HEK293 (cell line): ENCODE measurements at regions not wholly inside any gene's neighbourhood (a gene's known extent, or its start where the extent isn't known, plus 50 kb on each side); places are given as distances from the start of the nearest gene placed in this dataset.

Experiments
- AEBP2 ChIP-seq: fragments of 450-650 bp; formaldehyde crosslinking; IDR thresholded peaks from 2 replicates; pipeline ENCODE4 v1.5.1; 2016; ENCODE audit warnings: missing biosample characterization, missing genetic modification characterization, borderline replicate concordance
- CTCF ChIP-seq: fragments of 450-650 bp; formaldehyde crosslinking; IDR thresholded peaks from 2 replicates; pipeline ENCODE4 v1.5.1; 2016; ENCODE audit warnings: missing biosample characterization, missing genetic modification characterization
- GLIS2 ChIP-seq: fragments of 450-650 bp; formaldehyde crosslinking; IDR thresholded peaks from 2 replicates; pipeline ENCODE4 v1.5.1; 2016; ENCODE audit warnings: missing biosample characterization, missing genetic modification characterization
- KLF16 ChIP-seq: fragments of 450-650 bp; formaldehyde crosslinking; IDR thresholded peaks from 2 replicates; pipeline ENCODE4 v1.5.1; 2017; ENCODE audit warnings: missing biosample characterization, missing genetic modification characterization
- SP2 ChIP-seq: fragments of 450-650 bp; formaldehyde crosslinking; IDR thresholded peaks from 2 replicates; pipeline ENCODE4 v1.5.1; 2016; ENCODE audit warnings: missing biosample characterization, missing genetic modification characterization
- YY1 ChIP-seq: fragments of 450-650 bp; formaldehyde crosslinking; IDR thresholded peaks from 2 replicates; pipeline ENCODE4 v1.5.1; 2018; ENCODE audit warnings: missing biosample characterization, missing genetic modification characterization
- ZBTB20 ChIP-seq: fragments of 450-650 bp; formaldehyde crosslinking; IDR thresholded peaks from 2 replicates; pipeline ENCODE4 v1.5.1; 2016; ENCODE audit warnings: missing biosample characterization, missing genetic modification characterization
- ZBTB6 ChIP-seq: fragments of 450-650 bp; formaldehyde crosslinking; IDR thresholded peaks from 2 replicates; pipeline ENCODE4 v1.5.1; 2017; ENCODE audit warnings: missing biosample characterization, missing genetic modification characterization
- ZNF157 ChIP-seq: fragments of 450-650 bp; formaldehyde crosslinking; IDR thresholded peaks from 2 replicates; pipeline ENCODE4 v1.5.1; 2016; ENCODE audit warnings: missing biosample characterization, missing genetic modification characterization
- ZNF488 ChIP-seq: fragments of 450-650 bp; formaldehyde crosslinking; IDR thresholded peaks from 2 replicates; pipeline ENCODE4 v1.5.1; 2016; ENCODE audit warnings: missing biosample characterization, missing genetic modification characterization
- ZNF530 ChIP-seq: fragments of 450-650 bp; formaldehyde crosslinking; IDR thresholded peaks from 2 replicates; pipeline ENCODE4 v1.5.1; 2016; ENCODE audit warnings: low read depth, missing biosample characterization, missing genetic modification characterization
- ZNF624 ChIP-seq: fragments of 450-650 bp; formaldehyde crosslinking; IDR thresholded peaks from 2 replicates; pipeline ENCODE4 v1.5.1; 2017; ENCODE audit warnings: missing biosample characterization, missing genetic modification characterization
- ZNF660 ChIP-seq: fragments of 450-650 bp; IDR thresholded peaks from 2 replicates; pipeline ENCODE4 v1.5.1; 2018; ENCODE audit warnings: missing biosample characterization, mild to moderate bottlenecking, missing genetic modification characterization
- ZNF768 ChIP-seq: fragments of 450-650 bp; formaldehyde crosslinking; IDR thresholded peaks from 2 replicates; pipeline ENCODE4 v1.5.1; 2018; ENCODE audit warnings: missing biosample characterization, mild to moderate bottlenecking, missing genetic modification characterization

- TF ChIP-seq SP2: no peak
- TF ChIP-seq CTCF (tag by site-specific recombination): no peak
- no peak for TF ChIP-seq YY1 (tag by site-specific recombination)
- TF ChIP-seq AEBP2 (tag by site-specific recombination): no peak
- TF ChIP-seq GLIS2 (tag by site-specific recombination): no peak
- no peak for TF ChIP-seq ZNF157 (tag by site-specific recombination)
- no peak for TF ChIP-seq ZNF624 (tag by site-specific recombination)
- TF ChIP-seq ZBTB6 (tag by site-specific recombination): no peak
- no peak for TF ChIP-seq ZBTB20 (tag by site-specific recombination)
- no peak for TF ChIP-seq KLF16 (tag by site-specific recombination)
- no peak for TF ChIP-seq ZNF660 (tag by site-specific recombination)
- no peak for TF ChIP-seq ZNF488 (tag by site-specific recombination)
- no peak for TF ChIP-seq ZNF530
- TF ChIP-seq ZNF768 (tag by site-specific recombination): no peak
Measured at GRCh38 chr12:73598626-73599025, 939.0 kb upstream of the ATXN7L3B start.
